VCaP (cell line): ENCODE measurements at regions not wholly inside any gene's neighbourhood (a gene's known extent, or its start where the extent isn't known, plus 50 kb on each side); places are given as distances from the start of the nearest gene placed in this dataset.
"Not testable (repeated sequence)": the region's sequence is repeated elsewhere in the genome, so short reads cannot be mapped to it uniquely, and the experiment has no call there.

Experiments used
- H3K27ac ChIP-seq: fragments of 450-650 bp; 2 replicates; pipeline ENCODE4 v1.5.1; 2017
- TF ChIP-seq, protein P1 (sequence below): fragments of 450-650 bp; conservative IDR thresholded peaks from 2 replicates; pipeline ENCODE4 v1.5.1; 2017; ENCODE audit warnings: mild to moderate bottlenecking, moderate library complexity

DNA sequence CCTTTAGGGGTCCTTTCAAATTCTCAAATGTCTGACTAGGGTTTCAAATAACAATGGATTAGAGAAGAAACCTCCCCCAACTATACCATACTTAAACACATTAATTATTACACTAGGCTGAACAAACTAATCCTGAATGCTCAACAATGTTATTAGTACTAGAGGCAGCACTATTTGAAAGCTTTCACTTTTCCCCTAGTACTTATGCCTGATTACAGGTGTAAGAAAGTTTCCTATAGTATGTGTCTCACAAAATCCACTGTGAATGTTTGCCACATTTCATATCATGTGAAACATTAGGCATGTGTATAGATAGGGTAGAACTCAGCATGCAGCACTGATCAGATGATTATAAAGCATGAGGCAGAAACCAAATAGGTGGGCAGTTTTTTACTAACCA, 336.2 kb downstream of the ZNF674 start:
- H3K27ac ChIP-seq: no peak overlapping the region
- TF ChIP-seq, protein P1, sequence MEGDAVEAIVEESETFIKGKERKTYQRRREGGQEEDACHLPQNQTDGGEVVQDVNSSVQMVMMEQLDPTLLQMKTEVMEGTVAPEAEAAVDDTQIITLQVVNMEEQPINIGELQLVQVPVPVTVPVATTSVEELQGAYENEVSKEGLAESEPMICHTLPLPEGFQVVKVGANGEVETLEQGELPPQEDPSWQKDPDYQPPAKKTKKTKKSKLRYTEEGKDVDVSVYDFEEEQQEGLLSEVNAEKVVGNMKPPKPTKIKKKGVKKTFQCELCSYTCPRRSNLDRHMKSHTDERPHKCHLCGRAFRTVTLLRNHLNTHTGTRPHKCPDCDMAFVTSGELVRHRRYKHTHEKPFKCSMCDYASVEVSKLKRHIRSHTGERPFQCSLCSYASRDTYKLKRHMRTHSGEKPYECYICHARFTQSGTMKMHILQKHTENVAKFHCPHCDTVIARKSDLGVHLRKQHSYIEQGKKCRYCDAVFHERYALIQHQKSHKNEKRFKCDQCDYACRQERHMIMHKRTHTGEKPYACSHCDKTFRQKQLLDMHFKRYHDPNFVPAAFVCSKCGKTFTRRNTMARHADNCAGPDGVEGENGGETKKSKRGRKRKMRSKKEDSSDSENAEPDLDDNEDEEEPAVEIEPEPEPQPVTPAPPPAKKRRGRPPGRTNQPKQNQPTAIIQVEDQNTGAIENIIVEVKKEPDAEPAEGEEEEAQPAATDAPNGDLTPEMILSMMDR: no peak

DNA sequence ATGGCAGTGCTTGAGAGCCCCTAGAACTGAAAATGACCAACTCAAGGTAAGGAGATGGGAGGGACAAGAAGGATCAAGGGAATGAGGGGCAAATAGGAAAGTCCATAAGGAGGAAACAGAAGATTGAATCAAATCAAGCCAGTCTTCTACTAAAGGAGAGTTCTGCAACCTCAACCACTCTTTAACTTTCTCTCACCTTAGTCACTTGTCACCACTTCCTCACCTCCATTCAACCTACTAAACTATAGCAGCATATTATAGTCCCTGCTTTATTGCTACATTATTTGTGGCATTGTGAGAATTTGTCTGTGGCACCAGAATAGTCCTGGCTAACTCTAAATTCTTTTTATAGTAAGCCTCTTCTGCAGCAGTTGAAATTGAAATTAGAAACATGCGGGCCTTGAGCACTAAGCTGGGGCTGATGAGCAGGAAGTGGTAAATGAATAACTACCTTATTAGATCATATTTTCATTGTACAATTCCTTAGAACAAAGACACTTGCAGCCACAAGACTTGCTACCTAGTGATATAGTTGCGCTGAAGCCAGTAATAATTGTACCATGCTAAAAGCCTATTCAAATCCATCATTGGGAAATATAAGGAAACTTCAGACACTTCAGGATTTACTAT, 336.9 kb downstream of the ZNF674 start:
- no peak overlapping the region for H3K27ac ChIP-seq
- TF ChIP-seq, protein P1: no peak

DNA sequence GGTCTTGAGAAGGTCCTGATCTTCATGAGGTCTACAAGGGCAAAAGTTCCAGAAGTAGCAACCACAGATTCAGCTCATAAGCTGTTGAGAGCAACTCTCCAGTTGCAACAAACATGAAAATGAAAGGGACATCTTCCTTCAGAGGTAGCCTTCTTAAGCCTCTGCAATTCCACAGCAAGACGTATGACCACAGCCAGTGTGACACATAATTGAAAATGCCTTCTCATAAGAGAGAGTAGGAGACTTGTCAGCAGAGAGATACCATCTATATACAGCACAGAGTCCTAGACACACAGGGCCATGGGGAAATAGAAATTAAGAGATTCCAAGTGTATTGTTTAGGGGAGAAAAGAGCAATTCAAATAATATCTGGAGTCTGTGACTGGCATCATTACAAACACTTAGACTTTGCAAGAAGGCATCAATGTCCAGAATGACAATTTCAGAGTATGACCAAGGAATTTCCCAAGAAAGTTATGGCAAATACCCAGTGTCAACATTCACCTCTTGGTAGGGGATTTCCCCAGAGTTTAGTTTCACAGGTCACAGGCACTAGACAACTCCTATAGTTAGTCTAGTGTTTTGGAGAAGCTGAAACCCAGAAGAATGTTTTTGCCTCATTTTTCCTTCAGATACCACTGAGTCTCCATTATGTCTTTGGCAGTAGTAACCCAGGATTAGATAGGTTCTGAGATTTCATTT, 340.3 kb downstream of the ZNF674 start:
- H3K27ac ChIP-seq: no peak overlapping the region
- TF ChIP-seq, protein P1: no peak

DNA sequence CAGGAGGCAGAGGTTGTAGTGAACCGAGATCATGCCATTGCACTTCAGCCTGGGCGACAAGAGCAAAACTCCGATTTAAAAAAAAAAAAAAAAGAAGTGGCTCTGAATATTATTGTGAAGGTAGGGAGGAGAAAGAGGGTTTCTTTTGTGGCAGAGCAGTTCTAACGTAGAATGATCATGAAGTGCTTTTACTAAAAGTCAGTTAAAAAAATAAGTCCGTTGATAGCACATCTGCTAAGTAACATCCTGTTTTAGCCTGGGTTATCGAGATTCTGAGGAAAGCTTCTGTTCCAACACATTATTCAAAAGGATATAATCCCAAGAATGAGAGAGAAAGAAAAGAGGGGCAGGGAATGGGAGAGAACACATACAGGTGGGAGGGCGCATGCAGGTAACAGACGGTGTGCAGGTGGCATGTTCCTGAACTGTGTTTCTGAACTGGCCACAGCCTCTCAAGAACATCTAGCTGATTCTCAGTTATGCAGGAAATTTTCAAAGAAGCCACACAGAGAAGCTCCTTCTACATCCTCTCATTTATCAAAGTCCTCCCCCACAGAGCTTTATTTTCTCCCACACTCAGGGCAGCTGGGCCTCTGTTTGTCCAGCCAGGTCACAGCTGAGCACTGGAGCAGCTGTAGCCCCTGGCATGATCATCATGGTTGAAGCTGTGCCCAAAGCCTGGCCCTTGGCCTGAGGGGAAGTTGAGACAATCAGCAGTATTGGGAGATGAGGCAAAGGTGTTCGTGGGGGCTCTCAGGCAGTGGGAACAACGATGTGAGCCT, 342.3 kb downstream of the ZNF674 start:
- H3K27ac ChIP-seq: no peak overlapping the region
- TF ChIP-seq, protein P1: no peak

DNA sequence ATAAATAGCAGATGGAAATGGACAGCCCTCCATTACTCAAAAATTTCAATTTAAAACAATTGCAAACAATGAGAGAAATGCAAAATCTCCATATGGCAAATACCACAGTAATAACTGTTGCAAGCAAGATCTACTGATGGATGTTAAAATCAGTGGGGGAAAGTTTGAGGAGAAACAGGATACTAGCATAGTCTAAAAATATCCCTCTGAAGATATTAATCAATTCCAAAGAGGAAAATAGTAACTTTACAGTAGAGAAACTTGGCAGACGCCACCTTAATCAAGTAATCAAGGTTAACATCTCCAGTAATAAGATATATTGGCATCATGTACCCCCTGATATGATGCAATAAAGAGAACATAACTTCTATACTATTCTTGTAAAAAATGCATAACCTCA, 344.8 kb downstream of the ZNF674 start:
- H3K27ac ChIP-seq: no peak overlapping the region
- TF ChIP-seq, protein P1: no peak

DNA sequence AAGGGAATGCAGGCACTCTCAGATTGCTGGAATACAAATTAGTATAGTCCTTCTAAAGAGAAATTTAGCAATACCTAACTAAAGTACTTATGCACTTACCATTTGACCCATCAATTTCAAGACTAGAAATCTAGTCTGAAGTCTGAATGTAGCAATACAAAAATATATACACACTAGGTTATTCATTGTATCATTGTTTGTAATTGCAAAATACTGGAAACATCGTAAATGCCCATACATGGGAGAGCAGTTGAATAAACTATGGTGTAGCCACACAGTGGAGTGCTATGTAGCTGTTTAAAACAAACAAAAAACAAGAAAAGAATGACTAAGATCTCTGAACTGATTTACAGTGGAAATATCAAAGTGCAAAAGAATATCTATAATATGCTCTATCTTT, 346.4 kb downstream of the ZNF674 start:
- no peak overlapping the region for H3K27ac ChIP-seq
- TF ChIP-seq, protein P1: no peak

DNA sequence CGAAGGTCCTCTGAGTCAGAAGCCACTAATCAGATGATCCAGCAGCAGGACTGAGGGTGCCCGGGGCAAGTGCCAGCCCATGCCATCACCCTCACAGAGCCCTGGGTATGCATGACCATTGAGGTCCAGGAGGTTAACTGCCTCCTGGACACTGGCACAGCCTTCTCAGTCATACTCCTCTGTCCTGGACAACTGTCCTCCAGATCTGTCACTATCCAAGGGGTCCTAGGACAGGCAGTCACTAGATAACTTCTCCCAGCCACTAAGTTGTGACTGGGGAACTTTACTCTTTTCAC, 358.5 kb downstream of the ZNF674 start:
- not testable (repeated sequence) for H3K27ac ChIP-seq
